ENCODE measurements at regions not wholly inside any gene's neighbourhood (a gene's known extent, or its start where the extent isn't known, plus 50 kb on each side); places are given as distances from the start of the nearest gene placed in this dataset.

DNA sequence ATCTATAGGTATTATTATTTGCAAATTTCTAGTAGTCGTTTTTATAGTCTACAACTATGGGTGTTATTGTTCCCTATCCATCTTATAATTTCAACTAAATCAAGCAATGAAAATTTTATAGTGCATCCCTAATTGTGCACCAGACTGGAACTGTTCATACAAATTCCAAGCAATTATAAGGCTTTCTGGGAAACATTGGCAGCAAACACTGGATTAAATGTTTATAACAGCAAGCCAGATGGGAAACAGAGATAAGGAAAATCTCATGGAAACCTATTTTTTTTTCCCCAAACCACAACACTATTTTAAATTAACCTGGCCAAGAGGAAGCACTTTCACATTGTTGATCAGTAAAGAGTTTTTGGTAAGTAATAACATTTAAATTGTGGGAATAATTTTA, 524.3 kb downstream of the RASEF start:
- H3K4me1 ChIP-seq = peaks cover 5% of the 10 kb centered on the region

DNA sequence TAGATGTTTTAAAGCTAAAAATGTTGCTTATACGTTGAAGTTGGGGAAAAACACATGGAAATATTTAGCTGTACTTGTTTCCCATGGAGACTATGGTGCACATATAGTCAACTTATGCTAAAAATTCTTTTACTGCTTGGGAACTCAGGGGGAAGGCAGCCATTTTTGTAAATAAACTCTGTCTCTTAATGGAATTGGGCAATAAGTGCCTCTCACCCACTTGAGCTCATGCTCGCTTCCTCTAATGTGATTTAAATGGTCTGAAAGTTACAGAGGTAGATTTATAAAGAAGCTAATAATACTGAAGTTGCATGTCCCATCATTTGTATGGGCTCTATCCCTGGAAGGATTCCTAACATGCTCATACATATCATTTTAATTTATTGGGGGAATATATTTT, 523.8 kb downstream of the RASEF start:
- Histone ChIP-seq H3K4me3 (no peak overlapping the region), H3K36me3 (no peaks in the 10 kb centered on the region), H3K27ac (no peak overlapping the region), H3K4me1 (peaks cover 5% of the 10 kb centered on the region), H3K9me3 (no peaks in the 10 kb centered on the region), H3K27me3 (ENCODE audit: low read depth) (no peaks in the 10 kb centered on the region)
- intact Hi-C loops (cut with DNase I) = no loop called here
- ATAC-seq (peak; percentile 34 to 48), DNase-seq (no peak)
- no peak for TF ChIP-seq CTCF (IDR thresholded peaks at IDR 0.05)

More for the DNA sequence above, 524.3 kb downstream of the RASEF start:
- DNase-seq (no peak), ATAC-seq (no peak)
- Histone ChIP-seq H3K36me3 (no peaks in the 10 kb centered on the region), H3K27ac (no peak overlapping the region), H3K9me3 (no peaks in the 10 kb centered on the region), H3K27me3 (ENCODE audit: low read depth) (no peaks in the 10 kb centered on the region), H3K4me3 (no peak overlapping the region)
- intact Hi-C loops (cut with DNase I) = no loop called here
- no peak for TF ChIP-seq CTCF (IDR thresholded peaks at IDR 0.05)

GRCh38 chr9:82539856-82540579, 522.9 kb downstream of the RASEF start:
- H3K36me3 ChIP-seq = no peaks in the 10 kb centered on the region
- no peak for TF ChIP-seq CTCF (IDR thresholded peaks at IDR 0.05)
- ATAC-seq = peak; percentile 47 to 61
- no peak overlapping the region for H3K4me3 ChIP-seq
- no peaks in the 10 kb centered on the region for H3K9me3 ChIP-seq
- intact Hi-C loops (cut with DNase I) = no loop called here
- H3K27me3 ChIP-seq (ENCODE audit: low read depth) = no peaks in the 10 kb centered on the region
- DNase-seq = peak; percentile 75
- peaks cover 5% of the 10 kb centered on the region for H3K4me1 ChIP-seq
- no peak overlapping the region for H3K27ac ChIP-seq

DNA sequence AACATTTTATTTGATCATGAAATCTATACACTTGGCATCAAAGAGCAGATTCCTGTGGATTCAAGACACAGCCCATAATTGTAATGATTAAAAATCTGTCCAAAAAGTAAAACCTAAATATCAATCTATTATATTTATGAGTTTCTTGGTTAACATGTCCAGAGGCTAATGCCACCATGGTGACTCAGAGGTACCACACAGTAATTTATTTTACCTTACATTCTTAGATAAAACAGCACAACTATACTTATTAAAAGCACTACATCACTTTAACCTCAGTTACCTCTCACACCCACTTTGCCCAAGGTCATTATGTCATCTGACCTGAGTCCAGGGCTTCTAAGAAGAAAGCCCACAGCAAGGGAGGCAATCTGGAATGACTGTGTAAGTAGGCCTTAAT, 519.2 kb downstream of the RASEF start:
- Histone ChIP-seq H3K9me3 (no peaks in the 10 kb centered on the region), H3K27me3 (ENCODE audit: low read depth) (no peaks in the 10 kb centered on the region), H3K36me3 (no peaks in the 10 kb centered on the region), H3K4me3 (no peak overlapping the region), H3K4me1 (no peaks in the 10 kb centered on the region), H3K27ac (no peak overlapping the region)
- intact Hi-C loops (cut with DNase I) = no loop called here
- TF ChIP-seq CTCF (IDR thresholded peaks at IDR 0.05) = no peak
- no peak for DNase-seq
- ATAC-seq = no peak

- H3K4me3 ChIP-seq = no peak overlapping the region
- TF ChIP-seq CTCF (IDR thresholded peaks at IDR 0.05) = no peak
- no peaks in the 10 kb centered on the region for H3K9me3 ChIP-seq
- intact Hi-C loops (cut with DNase I) = no loop called here
- no peaks in the 10 kb centered on the region for H3K36me3 ChIP-seq
- no peak overlapping the region for H3K27ac ChIP-seq
- H3K4me1 ChIP-seq = no peaks in the 10 kb centered on the region
- no peaks in the 10 kb centered on the region for H3K27me3 ChIP-seq (ENCODE audit: low read depth)
- DNase-seq (no peak), ATAC-seq (no peak)
Measured at GRCh38 chr9:82546136-82546535, 516.8 kb downstream of the RASEF start.

Data from lower lobe of right lung (tissue), 2 donors.